ENCODE measurements at regions not wholly inside any gene's neighbourhood (a gene's known extent, or its start where the extent isn't known, plus 50 kb on each side); places are given as distances from the start of the nearest gene placed in this dataset.

GRCh38 chr6:163814494-163815364 is 400.2 kb downstream of the QKI start:
- no peak for DNase-seq

- DNase-seq, result no peak
Observed at GRCh38 chr6:163813979-163814493, 399.5 kb downstream of the QKI start.

- DNase-seq, result no peak
Observed at GRCh38 chr6:163811317-163811716, 396.8 kb downstream of the QKI start.

- no peak for DNase-seq
Observed at GRCh38 chr6:163809364-163809763, 394.8 kb downstream of the QKI start.

- DNase-seq, result no peak
Observed at GRCh38 chr6:163808871-163809270, 394.4 kb downstream of the QKI start.

GRCh38 chr6:163808231-163808630 is 393.7 kb downstream of the QKI start:
- DNase-seq, result no peak

- DNase-seq, result no peak
Observed at GRCh38 chr6:163806755-163807499, 392.4 kb downstream of the QKI start.

- no peak for DNase-seq
Observed at GRCh38 chr6:163804991-163805390, 390.5 kb downstream of the QKI start.

- no peak for DNase-seq
Observed at GRCh38 chr6:163802267-163802666, 387.7 kb downstream of the QKI start.

- no peak for DNase-seq
Observed at GRCh38 chr6:163797296-163797845, 382.9 kb downstream of the QKI start.

GRCh38 chr6:163793011-163793983 is 378.8 kb downstream of the QKI start:
- no peak for DNase-seq

- no peak for DNase-seq
Observed at GRCh38 chr6:163790266-163790840, 375.8 kb downstream of the QKI start.

- DNase-seq, result no peak
Observed at GRCh38 chr6:163789199-163789810, 374.8 kb downstream of the QKI start.

- DNase-seq, result no peak
Observed at GRCh38 chr6:163786995-163787671, 372.6 kb downstream of the QKI start.

GRCh38 chr6:163782436-163783003 is 368.0 kb downstream of the QKI start:
- DNase-seq, result no peak

GRCh38 chr6:163780994-163781393 is 366.5 kb downstream of the QKI start:
- peak in 1 of 2 experiments; percentile 49 for DNase-seq

GRCh38 chr6:163779727-163780284 is 365.3 kb downstream of the QKI start:
- DNase-seq, result no peak

GRCh38 chr6:163777716-163778115 is 363.2 kb downstream of the QKI start:
- no peak for DNase-seq

GRCh38 chr6:163776906-163777686 is 362.6 kb downstream of the QKI start:
- DNase-seq, result no peak

All from NCI-H2081 (cell line).